Keratinocyte (primary cell): ENCODE measurements at regions not wholly inside any gene's neighbourhood (a gene's known extent, or its start where the extent isn't known, plus 50 kb on each side); places are given as distances from the start of the nearest gene placed in this dataset.

Experiments used
- EZH2 ChIP-seq: IDR thresholded peaks from one replicate; pipeline ENCODE4 v1.6.1; 2012; ENCODE audit warnings: inconsistent platforms, mild to moderate bottlenecking, low read length, moderate library complexity
- TF ChIP-seq, protein P1 (sequence below), 3 experiments: IDR thresholded peaks in 1 of 3; conservative IDR thresholded peaks in 1 of 3; optimal IDR thresholded peaks in 1 of 3; 2 replicates in 2 of 3; 3 replicates in 1 of 3; pipeline versions ENCODE3 to v1.5.1; 2011; ENCODE audit warnings: low read length in 3 of 3, mild to moderate bottlenecking in 3 of 3, moderate library complexity in 2 of 3, control low read depth in 1 of 3, inconsistent platforms in 1 of 3; ENCODE audit not compliant: insufficient read depth in 2 of 3; ENCODE audit errors: extremely low read depth in 1 of 3

DNA sequence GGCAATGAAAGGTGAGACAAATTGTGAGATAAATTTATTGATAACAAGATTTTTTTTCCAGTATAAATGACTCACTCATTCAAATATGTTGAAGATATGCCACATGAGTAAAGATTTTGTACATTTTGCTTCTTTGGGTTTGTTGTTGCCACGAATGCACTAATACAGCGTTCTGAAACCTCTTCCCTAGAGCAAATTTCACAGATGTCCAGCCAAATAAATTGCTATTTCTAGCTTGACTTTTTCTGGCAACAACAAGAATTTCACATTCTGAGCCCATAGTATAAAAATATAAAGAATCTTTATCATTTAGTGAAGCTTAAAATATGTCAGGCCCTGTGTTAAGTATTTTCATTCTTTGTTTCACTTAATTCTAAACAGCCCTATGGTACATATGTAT is 114.5 kb upstream of the COL24A1 start:
- TF ChIP-seq, protein P1, sequence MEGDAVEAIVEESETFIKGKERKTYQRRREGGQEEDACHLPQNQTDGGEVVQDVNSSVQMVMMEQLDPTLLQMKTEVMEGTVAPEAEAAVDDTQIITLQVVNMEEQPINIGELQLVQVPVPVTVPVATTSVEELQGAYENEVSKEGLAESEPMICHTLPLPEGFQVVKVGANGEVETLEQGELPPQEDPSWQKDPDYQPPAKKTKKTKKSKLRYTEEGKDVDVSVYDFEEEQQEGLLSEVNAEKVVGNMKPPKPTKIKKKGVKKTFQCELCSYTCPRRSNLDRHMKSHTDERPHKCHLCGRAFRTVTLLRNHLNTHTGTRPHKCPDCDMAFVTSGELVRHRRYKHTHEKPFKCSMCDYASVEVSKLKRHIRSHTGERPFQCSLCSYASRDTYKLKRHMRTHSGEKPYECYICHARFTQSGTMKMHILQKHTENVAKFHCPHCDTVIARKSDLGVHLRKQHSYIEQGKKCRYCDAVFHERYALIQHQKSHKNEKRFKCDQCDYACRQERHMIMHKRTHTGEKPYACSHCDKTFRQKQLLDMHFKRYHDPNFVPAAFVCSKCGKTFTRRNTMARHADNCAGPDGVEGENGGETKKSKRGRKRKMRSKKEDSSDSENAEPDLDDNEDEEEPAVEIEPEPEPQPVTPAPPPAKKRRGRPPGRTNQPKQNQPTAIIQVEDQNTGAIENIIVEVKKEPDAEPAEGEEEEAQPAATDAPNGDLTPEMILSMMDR (optimal IDR thresholded peaks at IDR 0.05 in 1 of 3, IDR thresholded peaks at IDR 0.05 in 1 of 3, conservative IDR thresholded peaks at IDR 0.05 in 1 of 3; ENCODE audit: extremely low read depth in 1 of 3, insufficient read depth in 2 of 3, low read length in 3 of 3): no peak
- no peak for TF ChIP-seq EZH2
